ENCODE measurements at regions not wholly inside any gene's neighbourhood (a gene's known extent, or its start where the extent isn't known, plus 50 kb on each side); places are given as distances from the start of the nearest gene placed in this dataset.

DNA sequence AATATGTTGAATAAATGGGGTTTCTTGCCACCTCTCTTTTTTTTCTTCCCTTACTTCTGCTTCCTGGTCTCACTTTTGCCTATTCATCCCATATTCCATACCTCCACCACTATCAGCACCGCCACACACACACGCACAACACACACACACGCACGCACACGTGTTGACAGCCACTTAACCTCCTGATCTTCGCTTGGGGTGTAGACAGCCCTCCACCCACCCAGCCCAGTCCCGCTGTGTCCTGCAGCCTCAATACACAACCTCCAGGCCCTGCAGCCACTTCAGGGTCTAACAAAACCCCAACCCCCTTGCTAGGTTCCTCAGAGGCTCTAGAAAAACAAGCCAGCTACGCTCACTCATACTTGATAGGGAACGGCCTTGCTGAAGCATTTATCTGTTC lies 72.3 kb downstream of the LINC00237 start:
- DNase-seq = no peak

DNA sequence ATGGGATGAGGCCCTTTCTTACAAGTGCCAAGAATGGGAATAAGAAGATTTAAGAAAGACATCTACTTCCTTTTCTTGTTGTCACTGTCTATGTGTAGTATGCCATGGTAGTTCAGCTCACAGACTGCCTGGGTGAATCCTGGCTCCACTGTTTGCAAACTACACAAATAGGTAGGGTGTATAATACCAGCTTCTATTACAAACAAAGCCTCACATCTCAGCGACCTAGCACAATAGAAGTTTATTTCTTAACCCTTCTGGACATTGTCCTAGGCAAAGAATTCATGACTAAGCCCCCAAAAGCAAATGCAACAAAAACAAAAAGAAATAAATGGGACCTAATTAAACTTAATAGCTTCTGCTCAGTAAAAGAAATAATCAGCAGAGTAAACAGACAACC lies 74.5 kb downstream of the LINC00237 start:
- DNase-seq = no peak

DNA sequence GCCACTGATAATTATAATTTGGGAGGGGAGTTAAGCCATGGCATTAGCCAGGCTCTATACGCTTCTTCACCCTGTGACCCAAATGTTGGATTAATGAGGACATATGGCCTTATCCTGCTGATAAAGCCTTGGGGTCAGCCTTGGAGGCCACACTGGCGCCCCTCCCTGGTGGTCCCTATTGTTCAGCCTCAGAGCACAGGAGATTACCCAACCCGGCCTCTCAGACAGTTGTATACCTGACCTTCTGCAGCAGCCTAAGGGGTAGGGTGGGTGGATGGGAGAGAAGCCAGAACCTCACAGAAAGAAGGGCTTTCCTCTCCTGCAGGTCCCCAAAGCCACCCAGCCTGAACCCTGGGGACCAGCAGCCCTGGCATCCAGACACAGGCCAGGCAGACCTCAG lies 76.8 kb downstream of the LINC00237 start:
- no peak for DNase-seq

DNA sequence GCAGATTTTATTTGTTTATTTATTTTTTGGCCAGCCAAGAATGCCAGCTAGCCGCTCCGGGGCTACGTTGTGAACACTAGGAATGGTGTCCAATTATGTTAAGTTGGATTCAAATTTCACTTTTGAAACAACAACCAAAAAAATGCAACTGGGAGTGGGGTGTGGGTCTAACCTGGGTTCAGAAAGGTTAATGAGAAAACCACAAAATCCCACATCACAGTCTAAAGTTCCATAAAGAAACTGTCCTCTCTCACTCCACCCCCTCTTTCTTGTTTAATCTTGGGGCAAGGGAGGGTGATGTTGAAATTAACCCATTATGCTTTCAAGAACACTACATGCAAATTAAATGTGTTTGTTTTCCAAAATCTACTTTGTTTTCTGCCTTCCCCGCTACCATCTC lies 77.2 kb downstream of the LINC00237 start:
- no peak for DNase-seq

DNA sequence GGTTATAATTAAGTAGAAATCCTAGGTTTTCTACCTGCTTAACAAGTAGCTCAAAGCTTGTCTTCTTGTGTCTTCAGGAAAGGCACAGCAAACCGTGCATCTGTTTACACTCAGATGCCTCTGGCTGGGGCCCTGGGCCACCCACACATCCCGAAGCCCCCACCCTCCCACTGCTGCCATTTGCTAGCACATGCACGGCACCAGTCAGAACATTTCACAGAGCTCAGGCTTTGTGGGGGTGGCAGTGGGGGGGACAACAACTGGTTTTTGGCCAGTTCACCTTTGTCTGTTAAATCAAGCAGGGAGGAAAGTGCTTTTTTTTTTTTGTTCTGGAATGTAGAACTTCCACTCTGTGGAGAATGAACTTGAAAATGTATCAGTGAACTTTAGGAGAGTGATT lies 77.7 kb downstream of the LINC00237 start:
- DNase-seq = no peak

DNA sequence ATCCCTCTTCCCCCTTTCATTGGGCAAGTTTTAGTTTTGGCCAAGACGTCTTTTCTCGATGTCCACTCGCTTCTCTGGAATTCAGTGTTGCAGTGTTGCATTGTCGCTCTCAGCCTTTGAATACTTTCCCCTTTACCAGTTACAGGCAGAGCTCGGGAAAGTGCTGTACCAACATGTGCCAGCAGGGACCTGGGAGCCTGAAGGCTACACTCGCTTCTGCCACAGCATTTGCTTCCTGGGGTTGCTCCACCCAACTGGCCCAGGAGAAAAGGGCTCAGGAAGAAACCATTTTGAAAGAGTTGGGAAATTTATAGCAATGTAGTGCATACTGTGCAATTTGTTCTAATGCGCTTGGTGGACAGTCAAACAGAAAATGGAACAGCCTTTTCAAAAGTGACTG lies 78.6 kb downstream of the LINC00237 start:
- no peak for DNase-seq

DNA sequence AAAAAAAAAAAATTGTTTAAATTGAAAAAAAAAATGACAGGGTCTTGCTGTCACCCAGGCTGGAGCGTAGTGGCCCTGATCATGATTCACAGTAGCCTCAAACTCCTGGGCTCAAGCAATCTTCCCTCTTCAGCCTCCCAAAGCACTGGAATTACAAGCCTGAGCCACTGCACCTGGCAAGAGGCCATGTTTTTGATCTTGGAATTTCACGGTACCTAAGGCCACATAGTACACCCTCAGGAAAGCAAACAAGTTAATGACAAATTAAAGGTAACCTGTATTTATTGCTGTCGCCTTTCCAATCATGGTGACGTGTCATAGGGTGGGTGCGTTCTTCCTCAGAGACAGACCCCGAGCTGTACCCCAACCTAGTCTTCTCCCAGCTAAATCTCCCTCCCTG lies 79.2 kb downstream of the LINC00237 start:
- DNase-seq = no peak

DNA sequence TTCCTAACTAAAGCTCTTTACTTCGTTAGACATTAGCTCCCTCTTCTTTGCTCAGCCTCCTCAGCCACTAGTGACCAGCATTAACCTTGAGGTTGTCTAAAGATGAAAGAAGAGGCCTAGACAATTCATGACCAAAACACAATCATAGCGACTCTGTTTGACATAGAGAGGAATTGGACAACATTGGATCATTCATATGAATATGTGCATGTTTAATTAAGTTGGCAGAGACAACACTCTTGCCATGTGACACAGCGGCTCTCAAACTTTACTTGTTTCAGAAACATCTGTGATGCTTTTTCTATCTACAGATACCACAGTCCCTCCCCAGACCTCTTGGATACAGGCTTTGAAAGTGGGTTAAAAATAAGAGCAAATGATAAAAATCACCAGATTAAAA lies 81.7 kb downstream of the LINC00237 start:
- DNase-seq = no peak

DNA sequence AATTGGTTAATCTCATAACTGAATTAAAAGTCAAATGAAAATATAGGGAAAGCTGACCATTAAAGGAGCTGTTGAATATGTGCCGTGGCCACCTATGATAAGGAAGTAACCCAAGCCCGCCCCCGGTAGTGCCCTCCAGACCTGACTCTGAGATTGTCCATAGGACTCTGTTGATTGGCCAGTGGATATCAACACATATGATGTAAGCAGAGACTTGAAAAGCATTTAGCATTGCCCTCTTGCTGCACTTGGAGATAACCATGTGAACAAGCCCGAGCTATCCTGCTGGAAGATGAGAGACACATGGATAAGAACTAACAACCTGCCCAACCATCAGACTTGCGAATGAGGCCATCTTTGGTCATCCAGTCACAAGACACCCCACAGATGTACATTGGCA lies 83.2 kb downstream of the LINC00237 start:
- DNase-seq = no peak

DNA sequence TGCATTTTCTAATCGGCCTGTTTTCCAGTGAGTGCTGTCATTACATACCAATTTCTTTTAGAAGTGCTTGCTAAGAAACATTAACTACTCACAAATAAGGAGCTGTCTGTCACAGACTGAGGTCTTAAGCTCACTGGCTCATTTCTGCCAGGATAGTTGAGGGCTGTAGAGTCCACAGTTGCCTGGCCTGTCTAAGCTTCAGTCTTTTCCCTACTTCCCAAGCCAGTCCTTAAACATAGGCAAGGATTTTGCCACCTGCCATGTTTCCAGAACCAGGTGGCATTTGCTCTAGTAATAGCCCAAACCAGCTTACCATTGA lies 84.7 kb downstream of the LINC00237 start:
- DNase-seq = no peak

DNA sequence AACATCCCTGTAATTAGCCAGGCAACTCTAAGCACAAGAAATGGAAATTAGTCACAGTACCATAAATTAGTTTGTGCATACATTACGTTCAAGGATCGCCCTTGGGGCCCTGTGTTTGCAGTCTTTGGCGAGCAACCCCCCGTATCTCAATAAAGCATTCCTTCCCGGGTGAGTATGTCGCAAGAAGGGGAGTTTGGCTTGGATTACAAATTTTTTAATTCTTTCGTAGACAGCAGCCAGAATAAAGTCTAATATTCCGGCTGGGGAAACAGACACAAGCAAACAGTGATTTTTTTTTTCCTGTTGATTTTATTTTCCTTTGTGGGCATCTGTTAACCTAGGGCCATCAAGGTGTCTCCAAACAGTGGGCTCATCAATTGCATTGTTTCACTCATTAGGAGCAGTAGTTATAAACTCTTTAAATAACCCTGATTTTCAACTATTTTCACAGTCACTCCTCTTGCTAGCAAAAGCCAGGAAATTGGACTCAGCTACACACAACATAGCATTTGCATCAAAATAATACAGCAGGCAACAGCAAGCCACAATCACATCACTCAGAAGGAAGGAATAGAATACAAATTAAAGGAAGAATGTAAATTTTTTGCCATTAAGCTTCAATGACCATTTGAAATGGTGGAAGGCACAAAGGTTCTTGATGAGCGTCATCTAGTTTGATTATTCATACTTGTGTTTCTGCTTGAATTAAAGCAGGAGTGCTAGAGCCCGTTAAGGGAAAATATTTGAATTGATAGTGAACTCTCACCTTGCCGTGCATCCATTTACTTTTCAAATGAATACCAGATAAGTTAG lies 85.3 kb downstream of the LINC00237 start:
- DNase-seq = no peak

DNA sequence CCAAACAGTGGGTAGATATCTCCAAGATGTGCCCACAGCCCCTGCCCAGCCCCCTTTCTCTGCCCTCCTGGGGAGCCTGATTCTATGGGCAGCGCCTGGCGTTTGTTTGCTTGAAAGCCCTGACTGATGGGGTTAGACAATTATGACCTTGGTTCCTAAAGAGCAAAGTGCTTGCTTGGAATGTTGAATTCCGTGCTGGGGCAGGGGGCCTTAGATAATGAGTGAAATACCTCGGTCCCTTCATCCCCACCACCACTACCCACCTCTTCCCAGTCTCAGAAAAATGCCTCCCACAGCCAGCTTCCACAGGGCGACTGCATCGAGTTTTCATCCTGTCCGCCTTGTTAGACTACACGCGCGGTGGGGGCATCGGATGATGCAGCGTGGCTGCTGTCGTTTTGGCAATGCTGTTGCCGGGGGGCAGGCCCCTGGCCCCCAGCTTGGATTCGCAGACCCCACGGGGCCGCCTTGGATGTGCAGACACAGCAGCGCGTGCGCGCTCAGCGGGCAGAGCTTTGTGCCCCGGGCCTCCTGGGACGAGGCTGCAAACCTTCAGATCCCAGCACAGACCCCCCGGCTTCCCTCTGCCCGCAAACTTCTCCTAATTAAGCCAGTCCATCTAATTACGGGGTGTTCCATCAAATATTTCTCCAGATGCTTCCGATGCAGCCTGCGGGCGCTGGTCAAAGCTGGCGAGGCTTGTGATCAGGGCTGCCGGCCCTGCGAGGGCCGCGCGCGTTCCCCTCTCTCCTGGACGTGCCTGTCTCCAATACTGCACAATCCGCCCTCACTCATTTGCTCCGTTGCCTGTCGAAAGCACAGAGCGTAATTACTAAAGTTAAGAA lies 86.1 kb downstream of the LINC00237 start:
- no peak for DNase-seq

DNA sequence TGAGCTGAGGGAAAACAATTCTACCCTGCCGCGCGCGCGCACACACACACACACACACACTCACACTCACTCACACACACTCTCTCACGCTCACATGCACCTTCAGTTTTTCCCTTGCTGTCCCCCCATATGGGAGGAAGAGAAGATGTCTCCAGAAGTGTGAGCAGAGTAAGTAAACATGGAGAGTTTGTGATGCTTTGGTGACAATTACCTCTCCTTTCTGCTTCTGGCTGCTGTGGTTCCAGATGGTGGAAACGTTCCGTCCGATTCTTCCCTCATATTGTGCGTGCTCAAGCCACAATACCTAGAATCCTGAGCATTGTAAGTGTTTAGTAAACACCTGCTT lies 86.7 kb downstream of the LINC00237 start:
- DNase-seq = no peak

DNA sequence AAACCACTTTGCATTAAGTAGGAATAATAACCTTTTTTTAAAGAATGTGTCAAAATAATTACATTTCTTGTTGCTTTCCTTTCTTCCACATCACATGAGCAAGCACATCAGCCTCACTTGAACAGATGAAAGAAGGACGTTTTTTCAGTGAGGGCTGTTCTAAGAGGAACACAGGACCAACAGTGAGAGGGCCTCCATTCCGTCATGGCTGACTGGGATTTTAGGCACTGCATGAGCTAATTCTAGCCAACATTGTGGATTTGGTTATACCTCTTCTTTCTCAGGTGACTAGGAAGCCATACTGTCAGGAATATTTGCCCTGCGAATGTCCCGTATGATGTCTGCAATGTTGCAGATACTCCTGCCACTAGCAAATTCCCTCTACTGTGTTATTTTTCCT lies 87.6 kb downstream of the LINC00237 start:
- no peak for DNase-seq

DNA sequence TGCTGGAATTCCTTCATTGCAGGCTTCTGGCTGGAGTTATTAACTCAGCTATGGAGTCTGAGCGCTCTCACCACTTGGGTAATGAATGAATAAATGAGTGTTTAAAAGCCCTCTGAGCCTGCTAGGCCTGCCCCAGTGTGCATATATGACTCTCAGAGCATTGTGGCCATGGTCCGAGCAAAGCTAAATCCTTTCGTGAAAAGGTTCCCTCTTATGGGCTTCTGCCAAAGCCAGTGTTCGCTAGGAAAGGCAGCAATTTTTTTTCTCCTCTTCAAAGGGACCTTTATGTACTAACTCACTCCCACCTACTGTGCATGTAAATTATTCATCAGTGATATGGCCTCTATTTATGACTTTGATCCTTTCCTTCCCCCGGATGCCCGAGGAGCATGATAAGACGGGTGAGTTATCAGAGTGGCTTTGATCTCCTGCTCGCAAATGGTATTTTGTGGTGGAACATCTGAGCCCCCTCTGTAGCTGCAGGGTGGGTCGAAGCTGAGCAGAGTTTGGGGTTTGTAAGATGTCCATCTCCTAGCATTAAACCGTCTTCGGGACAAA lies 88.6 kb downstream of the LINC00237 start:
- DNase-seq = no peak

DNA sequence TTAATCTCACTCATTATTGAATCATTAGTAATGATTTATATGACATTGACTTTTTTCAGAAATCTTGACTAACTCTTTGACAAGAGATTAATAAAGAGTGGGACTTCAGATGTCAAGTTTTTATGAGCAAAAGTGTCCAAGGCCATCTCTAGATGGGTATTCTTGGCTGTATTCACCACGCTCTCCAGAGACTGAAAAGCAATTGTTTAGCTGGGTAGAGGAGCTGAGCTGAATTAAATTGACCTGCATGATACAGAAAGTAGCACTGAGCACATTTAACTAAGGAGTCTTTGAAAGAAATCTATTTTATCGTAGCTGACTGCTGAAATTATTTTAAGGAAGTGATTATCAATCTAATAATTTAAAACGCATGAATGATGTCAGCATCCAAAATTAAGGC lies 89.4 kb downstream of the LINC00237 start:
- DNase-seq = no peak

DNA sequence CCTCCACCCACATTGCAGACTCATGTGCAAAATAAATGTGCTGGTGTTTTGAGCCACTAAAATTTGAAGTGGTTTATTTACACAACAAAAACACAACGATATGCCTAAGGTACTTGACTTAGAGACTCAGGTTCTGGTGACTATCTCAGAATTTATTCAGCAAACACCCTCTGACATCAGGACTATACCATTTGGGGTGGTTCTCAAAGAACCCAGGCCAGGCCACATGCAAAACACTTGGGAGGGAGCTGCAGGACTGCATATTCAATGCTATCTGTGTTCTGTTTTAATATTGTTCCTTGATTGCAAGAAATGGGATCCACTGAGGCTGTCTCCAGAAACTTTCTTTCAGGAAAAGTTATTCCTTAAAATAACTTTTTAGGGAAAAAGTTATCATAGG lies 91.6 kb downstream of the LINC00237 start:
- no peak for DNase-seq

DNA sequence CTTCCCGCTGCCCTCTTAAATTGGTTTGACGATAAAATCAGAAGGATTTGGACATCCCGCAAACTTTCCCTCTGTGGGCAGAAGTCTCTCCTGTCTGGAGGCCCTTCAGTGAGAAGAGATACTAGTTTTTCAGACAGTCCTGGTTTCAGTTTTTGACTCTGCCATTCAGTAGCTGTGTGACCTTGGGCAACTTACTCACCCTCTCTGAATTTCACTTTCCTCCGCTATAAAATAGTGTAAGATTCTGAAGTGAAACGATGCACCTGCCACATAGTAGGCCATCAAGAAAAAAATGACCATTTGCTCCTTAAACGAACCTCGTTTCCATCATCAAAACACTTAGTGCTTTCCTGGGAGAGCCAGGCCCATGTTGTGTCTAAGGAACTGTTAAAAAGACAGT lies 97.2 kb downstream of the LINC00237 start:
- DNase-seq = no peak

DNA sequence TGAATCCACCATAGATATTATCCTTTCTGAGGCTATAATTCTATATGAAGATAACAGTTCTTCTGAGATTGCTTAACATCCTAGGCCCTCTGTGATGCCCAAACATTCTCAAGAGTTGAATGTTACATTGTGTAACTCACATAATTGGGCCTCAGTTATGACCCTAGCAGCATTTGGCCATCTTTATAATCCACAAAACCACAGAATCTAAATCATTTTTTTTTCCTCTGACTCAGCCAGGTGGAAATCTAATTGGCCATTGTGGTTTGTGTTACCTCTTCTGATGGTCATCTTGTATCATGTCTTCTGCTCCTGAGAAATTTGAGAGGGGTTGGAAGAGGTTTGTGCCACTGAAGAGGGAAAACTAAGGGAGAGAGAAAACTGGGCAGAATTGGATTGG lies 99.5 kb downstream of the LINC00237 start:
- DNase-seq = no peak

DNA sequence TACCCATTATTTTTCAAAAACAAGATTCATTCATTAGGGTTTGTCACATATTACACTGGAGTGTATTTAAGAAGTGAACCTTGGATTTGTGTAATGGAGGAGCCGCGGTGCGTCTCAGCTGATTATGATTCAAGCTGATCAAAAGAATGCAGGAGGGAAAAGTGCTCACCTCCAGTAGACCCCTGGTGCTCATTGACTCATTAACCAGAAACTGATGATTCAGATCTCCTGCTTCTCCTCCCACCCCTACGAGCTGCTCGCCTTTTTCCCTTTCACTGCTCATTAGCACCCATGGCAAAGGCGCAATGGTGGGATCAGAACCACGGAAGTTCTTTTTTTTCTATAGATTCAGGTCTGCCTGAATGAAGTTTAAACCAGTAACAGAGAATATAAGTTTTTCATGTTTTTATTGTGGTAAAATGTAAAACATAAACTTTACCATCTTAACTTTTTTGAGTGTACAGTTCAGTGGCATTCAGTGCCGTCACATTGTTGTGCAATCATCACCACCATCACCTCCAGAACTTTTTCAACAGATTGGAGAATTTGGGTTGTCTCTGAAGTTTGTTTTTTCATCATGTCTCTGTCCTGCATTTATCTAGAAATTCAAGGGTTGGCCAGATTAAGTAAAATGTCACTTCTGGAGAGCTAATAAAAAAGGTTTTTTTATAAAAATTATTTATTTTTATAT lies 101.6 kb downstream of the LINC00237 start:
- no peak for DNase-seq

DNA sequence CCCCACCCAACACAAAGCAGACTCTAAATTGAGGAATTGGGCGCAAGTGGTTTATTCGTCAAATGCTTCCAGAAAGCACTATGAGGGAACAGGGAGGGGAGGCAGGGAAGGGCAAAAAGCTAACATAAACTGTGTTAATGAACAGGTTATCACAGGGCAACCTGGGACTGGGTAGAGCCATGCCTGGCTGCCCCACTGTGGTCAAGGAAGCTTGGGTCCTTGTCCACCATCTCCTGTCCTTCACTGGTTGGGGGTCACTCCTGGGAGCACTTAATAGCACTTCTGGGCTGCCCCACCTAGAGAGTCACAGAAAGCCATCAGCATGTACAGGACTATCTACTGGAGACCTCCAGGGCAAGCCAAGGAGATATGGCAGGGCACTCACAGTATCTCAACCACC lies 102.3 kb downstream of the LINC00237 start:
- no peak for DNase-seq

DNA sequence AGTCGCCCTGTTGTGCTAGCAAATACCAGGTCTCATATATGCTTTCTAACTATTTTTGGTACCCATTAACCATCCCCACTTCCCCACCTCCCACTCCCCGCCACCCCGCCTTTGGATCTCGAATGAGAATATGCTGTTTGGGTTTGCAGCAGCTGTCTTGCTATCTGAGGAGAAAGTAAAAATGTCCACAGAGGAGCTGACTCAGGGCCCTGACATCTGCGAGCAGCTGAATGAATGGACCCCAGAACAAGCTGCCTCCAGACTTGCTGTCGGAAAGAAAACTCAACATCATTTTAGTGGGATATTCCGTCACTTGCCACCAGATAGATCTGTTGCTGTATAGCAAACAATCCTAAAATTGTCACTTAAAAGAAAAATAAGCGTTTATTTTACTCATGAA lies 103.7 kb downstream of the LINC00237 start:
- no peak for DNase-seq

DNA sequence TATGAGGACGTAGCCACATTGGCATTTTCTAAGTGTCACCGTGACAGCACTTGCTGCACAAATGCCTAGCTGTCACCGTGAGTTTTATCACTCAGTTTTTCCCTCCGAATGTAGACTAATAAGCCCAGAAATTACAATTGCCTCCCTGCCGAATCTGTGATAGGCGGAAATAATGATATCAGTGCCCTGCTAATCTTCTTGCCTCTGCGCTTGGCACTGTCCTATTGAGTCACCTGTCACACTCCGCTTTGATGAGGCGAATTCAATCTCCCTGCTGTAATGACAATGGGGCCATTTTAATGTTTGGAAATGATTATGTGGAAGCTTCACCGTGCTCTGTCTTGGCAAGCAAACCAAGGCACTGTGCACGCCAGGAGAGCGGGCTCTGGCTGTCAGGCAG lies 112.8 kb downstream of the LINC00237 start:
- no peak for DNase-seq
